Stomach (tissue), 8 donors: ENCODE measurements at regions not wholly inside any gene's neighbourhood (a gene's known extent, or its start where the extent isn't known, plus 50 kb on each side); places are given as distances from the start of the nearest gene placed in this dataset.

ENCODE experiments used
- DNase-seq, 2 donors: peaks; one replicate each; pipeline versions ENCODE4 v3.0.0 to v3.0.0-alpha.2; 2013 to 2019
- H3K27ac ChIP-seq, 5 donors: fragments of 200-600 bp in 4 of 5; sonication (generic) in 4 of 5; one replicate each; pipeline ENCODE4 v1.5.1; 2013 to 2019; ENCODE audit warnings: mild to moderate bottlenecking in 1 of 5, moderate library complexity in 1 of 5
- H3K27me3 ChIP-seq, 3 donors: fragments of 200-600 bp; sonication (generic); one replicate each; pipeline ENCODE4 v1.5.1; 2017 to 2019; ENCODE audit warnings: mixed run types in 1 of 3
- H3K36me3 ChIP-seq, 4 donors: fragments of 200-600 bp; sonication (generic); 1 replicate in 3 of 4; 2 replicates in 1 of 4; pipeline ENCODE4 v1.5.1; 2016 to 2019
- H3K4me1 ChIP-seq, 4 donors: fragments of 200-600 bp; sonication (generic); one replicate each; pipeline ENCODE4 v1.5.1; 2016 to 2019
- H3K4me3 ChIP-seq, 4 donors: fragments of 200-600 bp; sonication (generic) in 3 of 4; one replicate each; pipeline ENCODE4 v1.5.1; 2016 to 2019; ENCODE audit warnings: mild to moderate bottlenecking in 1 of 4
- H3K9me3 ChIP-seq, 4 donors: fragments of 200-600 bp; sonication (generic); one replicate each; pipeline ENCODE4 v1.5.1; 2016 to 2019
- CTCF ChIP-seq, 7 experiments: fragments of 450-650 bp in 4 of 7; fragments of 200-600 bp in 3 of 7; sonication (generic) in 3 of 7; IDR thresholded peaks; one replicate each; pipeline ENCODE4 v1.5.1; 2016 to 2019; ENCODE audit warnings: antibody characterized with exemption in 7 of 7, control low read depth in 2 of 7, mild to moderate bottlenecking in 1 of 7
- EP300 ChIP-seq: sonication (generic); formaldehyde crosslinking; IDR thresholded peaks from one replicate; pipeline ENCODE4 v1.6.1; 2017; ENCODE audit warnings: antibody characterized with exemption
- POLR2A ChIP-seq, 4 donors: fragments of 450-650 bp; IDR thresholded peaks; one replicate each; pipeline ENCODE4 v1.6.1; 2016; ENCODE audit warnings: antibody characterized with exemption in 4 of 4, control low read depth in 2 of 4, mild to moderate bottlenecking in 1 of 4, moderate library complexity in 1 of 4
- POLR2AphosphoS5 ChIP-seq, 3 donors: sonication (generic); formaldehyde crosslinking; IDR thresholded peaks; one replicate each; pipeline ENCODE4 v1.6.1; 2016; ENCODE audit warnings: antibody characterized with exemption in 3 of 3
- WGBS, 5 donors: extraction: QIAGEN DNeasy Blood & Tissue Kit in 3 of 5; methylation state at CpG; one replicate each; pipeline versions ENCODE4 v1.1.5 to v1.1.7; 2013 to 2018; 5-methylcytosine and 5-hydroxymethylcytosine counted together
- intact Hi-C: fragments of 100-400 bp; cut with DNase I; formaldehyde crosslinking; loops from one replicate; pipeline ENCODE4 v1.15.1; 2023; ENCODE audit warnings: low total_unique reads
- donor health status: healthy with polysubstance abuse.
- donor health status: Bipolar disorder and iron deficiency.
- donor health status: healthy.

DNA sequence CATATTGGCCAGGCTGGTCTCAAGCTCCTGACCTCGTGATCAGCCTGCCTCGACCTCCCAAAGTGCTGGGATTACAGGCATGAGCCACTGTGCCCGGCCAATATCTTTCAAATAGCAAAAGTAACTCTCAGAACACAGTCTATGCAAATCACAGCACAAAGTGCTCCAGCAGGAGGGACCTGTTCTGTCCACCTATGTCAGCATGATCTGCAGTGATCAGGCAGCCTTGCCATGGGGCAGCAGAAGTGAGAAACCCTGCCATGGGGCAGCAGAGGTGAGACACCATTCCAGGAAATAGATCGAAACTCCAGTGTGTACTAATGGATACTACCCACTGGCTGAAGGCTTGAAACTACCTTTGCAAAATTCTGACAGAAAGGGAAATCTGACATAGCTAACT lies 78.5 kb upstream of the EIF5 start:
- Histone ChIP-seq H3K27ac (no peak overlapping the region), H3K9me3 (peaks cover 0 to 10% (median 3%) of the 10 kb centered on the region in 4 donors), H3K36me3 (no peaks in the 10 kb centered on the region), H3K27me3 (no peaks in the 10 kb centered on the region), H3K4me1 (peaks cover 0 to 12% (median 9%) of the 10 kb centered on the region in 4 donors), H3K4me3 (no peak overlapping the region)
- intact Hi-C loops: no loop called here
- WGBS, 5 donors: 57 to 72% (median 66%) methylated on average over 4 of the region's 4 CpGs
- no peak for DNase-seq
- no peak for TF ChIP-seq POLR2AphosphoS5 (IDR thresholded peaks at IDR 0.05)
- TF ChIP-seq CTCF (IDR thresholded peaks at IDR 0.05): no peak
- no peak for TF ChIP-seq POLR2A (IDR thresholded peaks at IDR 0.05)
- TF ChIP-seq EP300: no peak

GRCh38 chr14:103256406-103256805 lies 77.6 kb upstream of the EIF5 start:
- Histone ChIP-seq H3K4me1 (peaks cover 0 to 17% (median 12%) of the 10 kb centered on the region in 4 donors), H3K36me3 (no peaks in the 10 kb centered on the region), H3K27ac (no peak overlapping the region), H3K4me3 (no peak overlapping the region), H3K9me3 (peaks cover 0 to 10% (median 3%) of the 10 kb centered on the region in 4 donors), H3K27me3 (no peaks in the 10 kb centered on the region)
- TF ChIP-seq EP300: no peak
- no peak for TF ChIP-seq POLR2AphosphoS5 (IDR thresholded peaks at IDR 0.05)
- no peak for TF ChIP-seq POLR2A (IDR thresholded peaks at IDR 0.05)
- TF ChIP-seq CTCF (IDR thresholded peaks at IDR 0.05): no peak
- WGBS, 5 donors: 34 to 61% (median 43%) methylated on average over 10 of the region's 10 CpGs
- no peak for DNase-seq
- intact Hi-C loops: no loop called here

- Histone ChIP-seq H3K4me1 (peaks cover 0 to 17% (median 12%) of the 10 kb centered on the region in 4 donors), H3K36me3 (no peaks in the 10 kb centered on the region), H3K9me3 (peaks cover 0 to 4% (median 0%) of the 10 kb centered on the region in 4 donors), H3K27ac (no peak overlapping the region), H3K27me3 (no peaks in the 10 kb centered on the region), H3K4me3 (no peak overlapping the region)
- intact Hi-C loops: no loop called here
- WGBS, 5 donors: 87 to 95% (median 91%) methylated on average over 4 of the region's 4 CpGs
- no peak for DNase-seq
- TF ChIP-seq CTCF (IDR thresholded peaks at IDR 0.05) (no peak), EP300 (no peak), POLR2A (IDR thresholded peaks at IDR 0.05) (no peak), POLR2AphosphoS5 (IDR thresholded peaks at IDR 0.05) (no peak)
Observed at GRCh38 chr14:103257211-103257962, 76.7 kb upstream of the EIF5 start.

DNA sequence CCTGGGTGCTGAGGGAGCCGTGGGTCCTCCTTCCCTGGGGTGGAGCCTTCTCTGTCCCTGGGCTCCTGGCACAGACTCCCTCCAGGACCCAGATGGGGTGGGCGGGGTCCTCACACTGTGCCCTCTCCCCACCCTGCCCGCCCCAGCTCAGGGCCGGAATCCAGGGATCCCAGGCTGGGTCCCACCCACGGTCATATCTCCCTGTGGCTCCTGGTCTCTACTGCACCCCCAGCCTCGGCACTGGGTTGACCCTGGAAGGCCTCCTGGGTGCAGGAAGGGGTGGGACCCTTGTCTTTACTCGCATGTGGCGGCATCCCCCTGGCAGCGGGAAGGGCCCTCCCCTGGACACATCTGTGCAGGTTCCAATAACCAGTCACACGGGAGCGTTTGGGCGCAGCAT lies 75.8 kb upstream of the EIF5 start:
- no peak for DNase-seq
- WGBS, 5 donors: 67 to 94% (median 77%) methylated on average over 7 to 12 of the region's 12 CpGs
- no peaks in the 10 kb centered on the region for H3K36me3 ChIP-seq
- H3K4me1 ChIP-seq: peaks cover 0 to 17% (median 12%) of the 10 kb centered on the region in 4 donors
- TF ChIP-seq EP300: no peak
- TF ChIP-seq CTCF (IDR thresholded peaks at IDR 0.05): no peak
- TF ChIP-seq POLR2AphosphoS5 (IDR thresholded peaks at IDR 0.05): no peak
- no peak for TF ChIP-seq POLR2A (IDR thresholded peaks at IDR 0.05)
- no peak overlapping the region for H3K4me3 ChIP-seq
- intact Hi-C loops: no loop called here
- no peaks in the 10 kb centered on the region for H3K27me3 ChIP-seq
- H3K9me3 ChIP-seq: peaks cover 0 to 4% (median 0%) of the 10 kb centered on the region in 4 donors
- no peak overlapping the region for H3K27ac ChIP-seq
